Suprapubic skin (tissue), 4 donors: ENCODE measurements at regions not wholly inside any gene's neighbourhood (a gene's known extent, or its start where the extent isn't known, plus 50 kb on each side); places are given as distances from the start of the nearest gene placed in this dataset.

Experiments used
- EP300 ChIP-seq: sonication (generic); formaldehyde crosslinking; IDR thresholded peaks from one replicate; pipeline ENCODE4 v1.6.1; 2017; ENCODE audit warnings: antibody characterized with exemption
- POLR2A ChIP-seq, 2 donors: fragments of 450-650 bp; IDR thresholded peaks; one replicate each; pipeline ENCODE4 v1.6.1; 2017; ENCODE audit warnings: antibody characterized with exemption in 2 of 2, mild to moderate bottlenecking in 2 of 2, moderate library complexity in 2 of 2
- POLR2AphosphoS5 ChIP-seq, 3 donors: sonication (generic); formaldehyde crosslinking; IDR thresholded peaks; one replicate each; pipeline ENCODE4 v1.6.1; 2017; ENCODE audit warnings: antibody characterized with exemption in 3 of 3
- TF ChIP-seq, protein P1 (sequence below), 2 donors: fragments of 200-600 bp in 1 of 2; fragments of 450-650 bp in 1 of 2; sonication (generic) in 1 of 2; IDR thresholded peaks; one replicate each; pipeline ENCODE4 v1.5.1; 2016 to 2019; ENCODE audit warnings: antibody characterized with exemption in 2 of 2, mild to moderate bottlenecking in 1 of 2, moderate library complexity in 1 of 2

DNA sequence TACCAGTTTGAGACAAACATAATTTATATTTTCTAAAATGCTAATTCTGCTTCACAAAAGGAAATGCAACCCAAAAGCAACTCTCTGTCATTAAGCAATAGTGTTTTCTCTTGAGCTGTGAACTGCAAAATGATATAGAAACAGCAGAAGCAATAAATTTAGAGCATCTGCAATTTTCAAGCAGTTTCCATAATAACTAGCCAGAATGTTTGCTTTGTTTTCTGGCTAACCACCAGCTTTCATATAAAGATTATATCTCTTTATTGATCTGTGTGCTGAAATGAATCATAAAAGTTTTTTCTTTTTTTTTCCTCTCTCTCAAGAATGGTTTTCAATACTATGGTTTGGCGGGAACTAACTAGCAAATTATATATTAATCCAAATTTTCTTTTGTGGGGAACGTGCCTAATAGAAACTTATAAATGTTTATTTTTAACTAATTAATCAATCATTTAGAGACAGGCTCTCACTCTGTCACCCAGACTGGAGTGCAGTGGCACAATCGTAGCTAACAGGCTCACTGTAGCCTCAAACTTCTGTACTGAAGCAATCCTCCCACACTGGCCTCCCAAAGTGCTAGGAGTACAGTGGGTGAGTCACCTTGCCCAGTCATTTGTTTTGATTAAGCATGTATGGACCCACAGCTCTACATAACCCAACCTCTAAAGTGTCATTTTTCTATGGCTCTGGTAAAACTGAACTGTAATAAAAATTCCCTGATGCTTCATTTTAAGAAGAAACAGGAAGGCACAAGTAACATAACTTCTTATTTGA lies 830.1 kb upstream of the MGAT4C start:
- TF ChIP-seq, protein P1, sequence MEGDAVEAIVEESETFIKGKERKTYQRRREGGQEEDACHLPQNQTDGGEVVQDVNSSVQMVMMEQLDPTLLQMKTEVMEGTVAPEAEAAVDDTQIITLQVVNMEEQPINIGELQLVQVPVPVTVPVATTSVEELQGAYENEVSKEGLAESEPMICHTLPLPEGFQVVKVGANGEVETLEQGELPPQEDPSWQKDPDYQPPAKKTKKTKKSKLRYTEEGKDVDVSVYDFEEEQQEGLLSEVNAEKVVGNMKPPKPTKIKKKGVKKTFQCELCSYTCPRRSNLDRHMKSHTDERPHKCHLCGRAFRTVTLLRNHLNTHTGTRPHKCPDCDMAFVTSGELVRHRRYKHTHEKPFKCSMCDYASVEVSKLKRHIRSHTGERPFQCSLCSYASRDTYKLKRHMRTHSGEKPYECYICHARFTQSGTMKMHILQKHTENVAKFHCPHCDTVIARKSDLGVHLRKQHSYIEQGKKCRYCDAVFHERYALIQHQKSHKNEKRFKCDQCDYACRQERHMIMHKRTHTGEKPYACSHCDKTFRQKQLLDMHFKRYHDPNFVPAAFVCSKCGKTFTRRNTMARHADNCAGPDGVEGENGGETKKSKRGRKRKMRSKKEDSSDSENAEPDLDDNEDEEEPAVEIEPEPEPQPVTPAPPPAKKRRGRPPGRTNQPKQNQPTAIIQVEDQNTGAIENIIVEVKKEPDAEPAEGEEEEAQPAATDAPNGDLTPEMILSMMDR (IDR thresholded peaks at IDR 0.05): no peak
- TF ChIP-seq POLR2A (IDR thresholded peaks at IDR 0.05): no peak
- TF ChIP-seq POLR2AphosphoS5 (IDR thresholded peaks at IDR 0.05): no peak
- TF ChIP-seq EP300: no peak
